Adrenal gland (tissue), 5 donors: ENCODE measurements at regions not wholly inside any gene's neighbourhood (a gene's known extent, or its start where the extent isn't known, plus 50 kb on each side); places are given as distances from the start of the nearest gene placed in this dataset.

Source experiments
- POLR2A ChIP-seq, 2 donors: fragments of 450-650 bp; IDR thresholded peaks; one replicate each; pipeline ENCODE4 v1.6.1; 2017; ENCODE audit warnings: antibody characterized with exemption in 2 of 2, mild to moderate bottlenecking in 2 of 2, moderate library complexity in 1 of 2
- TF ChIP-seq, protein P1 (sequence below), 6 experiments: fragments of 450-650 bp in 4 of 6; fragments of 200-600 bp in 2 of 6; sonication (generic) in 1 of 6; IDR thresholded peaks; 1 replicate in 5 of 6; 2 replicates in 1 of 6; pipeline versions ENCODE4 v1.5.1 to v1.8.0; 2016 to 2021; ENCODE audit warnings: antibody characterized with exemption in 6 of 6, mild to moderate bottlenecking in 2 of 6, moderate library complexity in 1 of 6
- donor health status: DM: no; HTN: no; CAD: no.

DNA sequence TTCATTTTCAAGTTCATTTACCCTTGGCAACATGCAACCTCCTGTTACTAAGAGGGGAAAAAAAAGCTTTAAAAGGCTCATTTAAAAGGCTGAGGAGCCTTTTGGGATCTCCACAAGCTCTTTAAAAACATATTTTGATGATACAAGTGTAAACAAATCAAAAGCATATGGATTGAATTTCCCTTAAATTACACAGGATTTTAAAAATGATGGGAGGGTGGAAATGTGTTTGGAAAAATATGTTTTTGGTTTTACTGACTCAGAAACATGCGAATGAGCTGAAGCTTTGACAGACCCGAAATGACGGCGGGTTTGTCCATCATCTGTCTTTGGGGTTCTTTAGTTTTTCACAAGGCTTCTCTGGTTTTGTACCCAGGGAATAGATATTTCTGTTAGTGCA lies 180.6 kb upstream of the CCDC68 start:
- TF ChIP-seq, protein P1, sequence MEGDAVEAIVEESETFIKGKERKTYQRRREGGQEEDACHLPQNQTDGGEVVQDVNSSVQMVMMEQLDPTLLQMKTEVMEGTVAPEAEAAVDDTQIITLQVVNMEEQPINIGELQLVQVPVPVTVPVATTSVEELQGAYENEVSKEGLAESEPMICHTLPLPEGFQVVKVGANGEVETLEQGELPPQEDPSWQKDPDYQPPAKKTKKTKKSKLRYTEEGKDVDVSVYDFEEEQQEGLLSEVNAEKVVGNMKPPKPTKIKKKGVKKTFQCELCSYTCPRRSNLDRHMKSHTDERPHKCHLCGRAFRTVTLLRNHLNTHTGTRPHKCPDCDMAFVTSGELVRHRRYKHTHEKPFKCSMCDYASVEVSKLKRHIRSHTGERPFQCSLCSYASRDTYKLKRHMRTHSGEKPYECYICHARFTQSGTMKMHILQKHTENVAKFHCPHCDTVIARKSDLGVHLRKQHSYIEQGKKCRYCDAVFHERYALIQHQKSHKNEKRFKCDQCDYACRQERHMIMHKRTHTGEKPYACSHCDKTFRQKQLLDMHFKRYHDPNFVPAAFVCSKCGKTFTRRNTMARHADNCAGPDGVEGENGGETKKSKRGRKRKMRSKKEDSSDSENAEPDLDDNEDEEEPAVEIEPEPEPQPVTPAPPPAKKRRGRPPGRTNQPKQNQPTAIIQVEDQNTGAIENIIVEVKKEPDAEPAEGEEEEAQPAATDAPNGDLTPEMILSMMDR (IDR thresholded peaks at IDR 0.05): no peak
- TF ChIP-seq POLR2A (IDR thresholded peaks at IDR 0.05): no peak
